B cell (primary cell): ENCODE measurements at regions not wholly inside any gene's neighbourhood (a gene's known extent, or its start where the extent isn't known, plus 50 kb on each side); places are given as distances from the start of the nearest gene placed in this dataset.

Experiments
- ATAC-seq: fragments of 200-7000 bp; cut with Tn5 transposase; one replicate; pipeline ENCODE4 v1.10.0; 2021; ENCODE audit warnings: low read depth, mild to moderate bottlenecking, moderate number of reproducible peaks, moderate library complexity
- CTCF ChIA-PET: fragments of 350-600 bp; sonication (Branson Sonifier 250); formaldehyde crosslinking; loops from one replicate; lab custom pipeline; 2021; ENCODE audit warnings: antibody characterized with exemption, inconsistent platforms; lab: Charles Lee
- POLR2A ChIA-PET: fragments of 350-600 bp; sonication (Branson Sonifier 250); formaldehyde crosslinking; loops from one replicate; lab custom pipeline; 2021; ENCODE audit warnings: antibody characterized with exemption; lab: Charles Lee
- DNase-seq: peaks from one replicate; pipeline ENCODE4 v3.0.0; 2013
- H2AFZ ChIP-seq: 2 replicates; pipeline ENCODE4 v1.6.1; 2012; ENCODE audit warnings: mild to moderate bottlenecking, low read depth, low read length; ENCODE audit not compliant: insufficient read depth, poor library complexity, severe bottlenecking
- H3K27ac ChIP-seq, 2 donors: 1 replicate in 1 of 2; 2 replicates in 1 of 2; pipeline ENCODE4 v1.5.1; 2012 to 2013; ENCODE audit warnings: low read length in 2 of 2, mild to moderate bottlenecking in 2 of 2, moderate library complexity in 1 of 2
- H3K27me3 ChIP-seq, 4 experiments: fragments of 200-600 bp in 1 of 4; sonication (generic) in 1 of 4; replicated peaks in 1 of 4; 1 replicate in 2 of 4; 2 replicates in 2 of 4; pipeline versions ENCODE4 v1.6.1 to v1.7.0; 2013 to 2016; ENCODE audit warnings: low read length in 3 of 4, mild to moderate bottlenecking in 2 of 4, mixed read lengths in 1 of 4, moderate library complexity in 1 of 4; ENCODE audit not compliant: insufficient read depth in 4 of 4, control insufficient read depth in 3 of 4; ENCODE audit errors: control extremely low read depth in 1 of 4
- H3K36me3 ChIP-seq, 2 experiments: replicated peaks in 1 of 2; 1 replicate in 1 of 2; 2 replicates in 1 of 2; pipeline versions ENCODE4 v1.6.1 to v1.7.1; 2013; ENCODE audit warnings: low read length in 1 of 2; ENCODE audit not compliant: insufficient read depth in 2 of 2, control insufficient read depth in 1 of 2; ENCODE audit errors: control extremely low read depth in 1 of 2, extremely low read depth in 1 of 2
- H3K4me1 ChIP-seq, 2 donors: fragments of 200-600 bp in 1 of 2; sonication (generic) in 1 of 2; 1 replicate in 1 of 2; 2 replicates in 1 of 2; pipeline versions ENCODE4 v1.5.1 to v1.6.1; 2013 to 2017; ENCODE audit warnings: low read length in 2 of 2; ENCODE audit not compliant: control insufficient read depth in 2 of 2, insufficient read depth in 2 of 2
- H3K4me2 ChIP-seq: replicated peaks from 2 replicates; pipeline ENCODE3; 2012; ENCODE audit warnings: mild to moderate bottlenecking, low read depth, low read length; ENCODE audit not compliant: poor library complexity, severe bottlenecking
- H3K4me3 ChIP-seq, 5 experiments: fragments of 200-600 bp in 1 of 5; sonication (generic) in 1 of 5; 1 replicate in 3 of 5; 2 replicates in 2 of 5; pipeline versions ENCODE4 v1.5.1 to v1.7.0; 2011 to 2016; ENCODE audit warnings: low read length in 4 of 5, mild to moderate bottlenecking in 4 of 5, low read depth in 2 of 5, control low read depth in 1 of 5, moderate library complexity in 1 of 5; ENCODE audit not compliant: insufficient read depth in 1 of 5; ENCODE audit errors: control extremely low read depth in 1 of 5, extremely low read depth in 1 of 5
- H3K79me2 ChIP-seq: fragments of 200-600 bp; sonication (generic); one replicate; pipeline ENCODE4 v1.6.0; 2016; ENCODE audit warnings: low read length; ENCODE audit not compliant: control insufficient read depth, insufficient read depth
- H3K9ac ChIP-seq: fragments of 200-600 bp; sonication (generic); 2 replicates; pipeline ENCODE4 v1.6.1; 2017; ENCODE audit warnings: mild to moderate bottlenecking, low read length, moderate library complexity
- H3K9me3 ChIP-seq, 3 donors: one replicate each; pipeline versions ENCODE4 v1.6.1 to v1.7.1; 2013; ENCODE audit warnings: low read length in 2 of 3; ENCODE audit not compliant: control insufficient read depth in 2 of 3, insufficient read depth in 1 of 3; ENCODE audit errors: control extremely low read depth in 1 of 3
- H4K20me1 ChIP-seq: 2 replicates; pipeline ENCODE4 v1.6.0; 2012; ENCODE audit warnings: mild to moderate bottlenecking, low read length; ENCODE audit not compliant: insufficient read depth, control insufficient read depth, poor library complexity, severe bottlenecking
- H3K27ac Mint-ChIP-seq: one replicate; pipeline ENCODE4 v1.8.0; 2021; ENCODE audit warnings: mixed read lengths
- H3K27me3 Mint-ChIP-seq: one replicate; pipeline ENCODE4 v1.8.0; 2021; ENCODE audit warnings: mixed read lengths
- H3K4me1 Mint-ChIP-seq: one replicate; pipeline ENCODE4 v1.8.0; 2021; ENCODE audit warnings: mixed read lengths
- H3K4me3 Mint-ChIP-seq: one replicate; pipeline ENCODE4 v1.8.0; 2021; ENCODE audit warnings: mixed read lengths
- H3K9me3 Mint-ChIP-seq: one replicate; pipeline ENCODE4 v1.8.0; 2022; ENCODE audit warnings: mixed read lengths; ENCODE audit not compliant: insufficient read depth
- EZH2 ChIP-seq: IDR thresholded peaks from 2 replicates; pipeline ENCODE4 v1.6.1; 2012; ENCODE audit warnings: borderline replicate concordance, low read depth, mild to moderate bottlenecking, moderate library complexity, low read length; ENCODE audit not compliant: insufficient read depth, poor library complexity, severe bottlenecking
- WGBS: methylation state at CpG from one replicate; pipeline ENCODE4 v1.1.5; 2013; ENCODE audit warnings: missing lambda C conversion rate; ENCODE audit not compliant: insufficient coverage; 5-methylcytosine and 5-hydroxymethylcytosine counted together
- intact Hi-C: fragments of 100-400 bp; cut with micrococcal nuclease; formaldehyde crosslinking; loops from one replicate; pipeline ENCODE4 v1.10.0; 2022
- TF ChIP-seq, protein P1 (sequence below): fragments of 200-600 bp; IDR thresholded peaks from one replicate; pipeline ENCODE4 v1.8.0; 2022; ENCODE audit warnings: antibody characterized with exemption, mild to moderate bottlenecking

DNA sequence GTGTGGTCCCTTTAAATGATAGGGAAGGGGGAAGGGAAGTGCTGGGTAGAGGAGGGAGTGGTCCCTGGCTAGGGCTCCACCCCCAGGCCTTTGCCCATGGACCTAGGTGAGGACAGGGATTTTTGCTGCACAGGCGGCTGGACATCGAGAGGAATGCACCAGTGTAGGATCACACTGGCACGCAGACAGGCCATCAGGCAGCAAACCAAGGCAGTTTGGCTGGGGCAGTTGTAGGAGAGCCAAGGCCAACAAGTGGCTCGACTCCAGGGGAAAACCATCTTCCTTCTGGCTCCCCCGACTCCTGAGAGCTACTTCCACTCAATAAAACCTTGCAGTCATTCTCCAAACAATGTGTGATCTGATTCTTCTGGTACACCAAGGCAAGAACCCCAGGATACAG, 402.0 kb upstream of the LRRTM1 start:
- ChIA-PET POLR2A (no interaction called here), CTCF (no interaction called here)
- no peak overlapping the region for H3K4me3 ChIP-seq
- H3K27ac Mint-ChIP-seq, result no peak overlapping the region
- no peaks in the 10 kb centered on the region for H3K36me3 ChIP-seq
- H3K9ac ChIP-seq, result no peak overlapping the region
- ATAC-seq (no peak), DNase-seq (no peak)
- H4K20me1 ChIP-seq, result no peaks in the 10 kb centered on the region
- H3K4me2 ChIP-seq, result no peak overlapping the region
- H3K9me3 ChIP-seq, result peaks cover 0 to 4% (median 0%) of the 10 kb centered on the region in 3 donors
- H3K79me2 ChIP-seq, result no peaks in the 10 kb centered on the region
- no peak for TF ChIP-seq EZH2
- TF ChIP-seq, protein P1, sequence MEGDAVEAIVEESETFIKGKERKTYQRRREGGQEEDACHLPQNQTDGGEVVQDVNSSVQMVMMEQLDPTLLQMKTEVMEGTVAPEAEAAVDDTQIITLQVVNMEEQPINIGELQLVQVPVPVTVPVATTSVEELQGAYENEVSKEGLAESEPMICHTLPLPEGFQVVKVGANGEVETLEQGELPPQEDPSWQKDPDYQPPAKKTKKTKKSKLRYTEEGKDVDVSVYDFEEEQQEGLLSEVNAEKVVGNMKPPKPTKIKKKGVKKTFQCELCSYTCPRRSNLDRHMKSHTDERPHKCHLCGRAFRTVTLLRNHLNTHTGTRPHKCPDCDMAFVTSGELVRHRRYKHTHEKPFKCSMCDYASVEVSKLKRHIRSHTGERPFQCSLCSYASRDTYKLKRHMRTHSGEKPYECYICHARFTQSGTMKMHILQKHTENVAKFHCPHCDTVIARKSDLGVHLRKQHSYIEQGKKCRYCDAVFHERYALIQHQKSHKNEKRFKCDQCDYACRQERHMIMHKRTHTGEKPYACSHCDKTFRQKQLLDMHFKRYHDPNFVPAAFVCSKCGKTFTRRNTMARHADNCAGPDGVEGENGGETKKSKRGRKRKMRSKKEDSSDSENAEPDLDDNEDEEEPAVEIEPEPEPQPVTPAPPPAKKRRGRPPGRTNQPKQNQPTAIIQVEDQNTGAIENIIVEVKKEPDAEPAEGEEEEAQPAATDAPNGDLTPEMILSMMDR, result no peak
- no peaks in the 10 kb centered on the region for H3K27me3 ChIP-seq
- no peaks in the 10 kb centered on the region for H3K27me3 Mint-ChIP-seq
- H3K4me3 Mint-ChIP-seq, result no peak overlapping the region
- H3K27ac ChIP-seq, result no peak overlapping the region
- H3K9me3 Mint-ChIP-seq, result peaks cover 9% of the 10 kb centered on the region
- H2AFZ ChIP-seq, result no peak overlapping the region
- 67% methylated on average over 2 of the region's 5 CpGs for WGBS
- H3K4me1 Mint-ChIP-seq, result no peaks in the 10 kb centered on the region
- intact Hi-C loops, result no loop called here
- H3K4me1 ChIP-seq, result no peaks in the 10 kb centered on the region

DNA sequence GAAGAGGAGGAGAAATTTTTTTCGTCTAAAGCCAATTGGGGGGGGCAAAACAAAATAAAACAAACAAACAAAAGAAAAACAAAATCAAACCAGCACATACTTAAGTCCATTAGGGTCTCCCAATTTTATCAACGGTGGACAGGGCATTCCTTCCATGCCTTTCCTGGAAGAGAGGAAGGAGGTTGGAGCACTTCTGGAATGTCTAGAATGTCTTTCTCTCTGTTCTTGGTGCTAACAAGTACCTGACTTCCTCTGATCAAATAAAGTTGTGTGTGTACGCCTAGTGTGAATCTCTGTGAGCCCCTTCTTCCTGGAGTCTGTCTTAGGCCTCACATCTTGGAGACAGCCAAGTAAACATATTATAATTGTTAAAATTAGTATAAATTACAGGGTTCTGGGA, 399.0 kb upstream of the LRRTM1 start:
- no CpG with 5 or more reads among the region's 3 CpGs for WGBS
- H3K27me3 Mint-ChIP-seq, result no peaks in the 10 kb centered on the region

More for the DNA sequence above, 399.0 kb upstream of the LRRTM1 start:
- no peak overlapping the region for H2AFZ ChIP-seq
- H3K27me3 ChIP-seq, result no peaks in the 10 kb centered on the region
- H3K4me2 ChIP-seq, result no peak overlapping the region
- DNase-seq (no peak), ATAC-seq (no peak)
- Mint-ChIP-seq H3K27ac (no peak overlapping the region), H3K4me1 (no peaks in the 10 kb centered on the region), H3K4me3 (no peak overlapping the region), H3K9me3 (peaks cover 9% of the 10 kb centered on the region)
- no peak overlapping the region for H3K4me3 ChIP-seq
- no peak overlapping the region for H3K27ac ChIP-seq
- H3K9me3 ChIP-seq, result peaks cover 0 to 4% (median 0%) of the 10 kb centered on the region in 3 donors
- TF ChIP-seq, protein P1, result no peak
- TF ChIP-seq EZH2, result no peak
- no peaks in the 10 kb centered on the region for H3K79me2 ChIP-seq
- no peaks in the 10 kb centered on the region for H3K36me3 ChIP-seq
- ChIA-PET POLR2A (no interaction called here), CTCF (no interaction called here)
- no peak overlapping the region for H3K9ac ChIP-seq
- intact Hi-C loops, result no loop called here
- no peaks in the 10 kb centered on the region for H3K4me1 ChIP-seq
- H4K20me1 ChIP-seq, result no peaks in the 10 kb centered on the region
